Upper lobe of left lung (tissue), 4 donors: ENCODE measurements at regions not wholly inside any gene's neighbourhood (a gene's known extent, or its start where the extent isn't known, plus 50 kb on each side); places are given as distances from the start of the nearest gene placed in this dataset.

ENCODE experiments used
- CTCF ChIP-seq, 6 experiments: fragments of 450-650 bp in 4 of 6; fragments of 200-600 bp in 2 of 6; sonication (generic) in 2 of 6; IDR thresholded peaks; one replicate each; pipeline ENCODE4 v1.5.1; 2016 to 2019; ENCODE audit warnings: antibody characterized with exemption in 6 of 6
- POLR2A ChIP-seq, 4 donors: fragments of 450-650 bp; IDR thresholded peaks; one replicate each; pipeline ENCODE4 v1.5.1; 2016 to 2017; ENCODE audit warnings: antibody characterized with exemption in 4 of 4, mild to moderate bottlenecking in 2 of 4
- POLR2AphosphoS5 ChIP-seq, 2 donors: sonication (generic); formaldehyde crosslinking; IDR thresholded peaks; one replicate each; pipeline ENCODE4 v1.5.1; 2017; ENCODE audit warnings: antibody characterized with exemption in 2 of 2

- TF ChIP-seq POLR2AphosphoS5 (IDR thresholded peaks at IDR 0.05) (no peak), CTCF (IDR thresholded peaks at IDR 0.05) (no peak), POLR2A (IDR thresholded peaks at IDR 0.05) (no peak)
These were observed 1558.2 kb upstream of the PCDH20 start for GRCh38 chr13:62973804-62974203.
